DMS79 (cell line): ENCODE measurements at regions not wholly inside any gene's neighbourhood (a gene's known extent, or its start where the extent isn't known, plus 50 kb on each side); places are given as distances from the start of the nearest gene placed in this dataset.
A peak's percentile ranks its signal among the peaks of the same experiment; 100 is the strongest.
"Not testable (repeated sequence)": the region's sequence is repeated elsewhere in the genome, so short reads cannot be mapped to it uniquely, and the experiment has no call there.

Experiments used
- DNase-seq: peaks from one replicate; lab custom pipeline; 2025; lab: John Stamatoyannopoulos, UW

DNA sequence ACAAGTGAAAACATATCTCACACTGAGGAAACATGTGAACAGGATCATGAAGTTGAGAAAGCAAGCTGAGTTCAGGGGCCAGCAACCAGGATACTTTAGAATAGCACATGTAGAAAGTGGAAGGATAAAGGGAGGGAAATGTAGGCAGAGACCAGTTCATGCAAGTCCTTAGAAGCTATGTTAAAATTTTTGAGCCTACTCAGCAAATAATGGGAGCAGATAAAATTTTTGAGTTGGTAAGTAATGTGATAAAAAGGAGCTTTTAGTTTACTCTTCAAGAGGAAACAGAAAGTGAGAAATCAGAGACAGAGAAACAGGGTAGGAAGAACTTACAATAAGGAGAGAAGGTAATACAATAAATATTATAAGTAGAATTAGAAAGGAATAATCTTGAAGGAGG, 105.6 kb upstream of the ZBTB20 start:
- DNase-seq = no peak

GRCh38 chr3:115254492-115255196, 107.6 kb upstream of the ZBTB20 start:
- no peak for DNase-seq

DNA sequence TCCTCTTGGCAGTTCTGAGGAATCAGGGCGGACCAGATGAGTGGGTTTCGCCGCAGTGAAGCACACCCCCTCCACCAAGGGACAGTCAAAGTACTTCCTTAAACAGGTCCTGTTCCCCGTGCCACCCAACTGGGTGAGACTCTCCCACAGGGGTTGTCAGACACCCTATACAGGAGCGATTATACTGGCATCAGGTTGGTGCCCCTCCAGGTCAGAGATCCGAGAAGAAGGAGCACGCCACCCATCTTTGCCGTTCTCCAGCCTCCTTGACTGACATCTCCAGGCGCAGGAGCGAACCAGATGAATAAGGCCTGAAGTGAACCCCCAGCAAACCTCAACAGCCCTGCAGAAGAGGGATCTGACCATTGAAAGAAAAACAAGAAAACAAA, 108.1 kb upstream of the ZBTB20 start:
- no peak for DNase-seq

DNA sequence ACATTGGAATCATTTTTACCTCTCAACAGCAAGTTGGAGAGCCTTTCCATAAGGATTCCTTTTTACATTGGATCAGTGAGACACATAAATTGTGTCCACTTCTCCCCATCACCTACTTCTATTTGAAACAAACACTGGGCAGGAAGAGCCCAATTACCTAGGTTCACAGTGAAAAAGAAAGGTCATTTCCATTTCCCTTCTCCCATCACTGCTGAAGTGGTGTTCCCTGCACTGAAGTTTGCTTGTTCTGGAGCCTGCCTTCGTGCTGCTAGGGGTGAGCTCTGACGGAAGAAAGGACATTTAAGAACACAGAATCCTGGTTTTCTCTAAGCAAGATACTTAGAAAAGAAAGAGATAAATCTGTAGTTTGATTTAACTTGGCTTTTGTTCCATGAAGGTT, 123.8 kb upstream of the ZBTB20 start:
- DNase-seq = no peak

GRCh38 chr3:115272036-115272824, 125.1 kb upstream of the ZBTB20 start:
- peak; percentile 28 for DNase-seq

- no peak for DNase-seq
These were observed 128.8 kb upstream of the ZBTB20 start for GRCh38 chr3:115275896-115276295.

- DNase-seq = no peak
These were observed 132.9 kb upstream of the ZBTB20 start for GRCh38 chr3:115279939-115280338.

- no peak for DNase-seq
These were observed 133.4 kb upstream of the ZBTB20 start for GRCh38 chr3:115280506-115280905.

DNA sequence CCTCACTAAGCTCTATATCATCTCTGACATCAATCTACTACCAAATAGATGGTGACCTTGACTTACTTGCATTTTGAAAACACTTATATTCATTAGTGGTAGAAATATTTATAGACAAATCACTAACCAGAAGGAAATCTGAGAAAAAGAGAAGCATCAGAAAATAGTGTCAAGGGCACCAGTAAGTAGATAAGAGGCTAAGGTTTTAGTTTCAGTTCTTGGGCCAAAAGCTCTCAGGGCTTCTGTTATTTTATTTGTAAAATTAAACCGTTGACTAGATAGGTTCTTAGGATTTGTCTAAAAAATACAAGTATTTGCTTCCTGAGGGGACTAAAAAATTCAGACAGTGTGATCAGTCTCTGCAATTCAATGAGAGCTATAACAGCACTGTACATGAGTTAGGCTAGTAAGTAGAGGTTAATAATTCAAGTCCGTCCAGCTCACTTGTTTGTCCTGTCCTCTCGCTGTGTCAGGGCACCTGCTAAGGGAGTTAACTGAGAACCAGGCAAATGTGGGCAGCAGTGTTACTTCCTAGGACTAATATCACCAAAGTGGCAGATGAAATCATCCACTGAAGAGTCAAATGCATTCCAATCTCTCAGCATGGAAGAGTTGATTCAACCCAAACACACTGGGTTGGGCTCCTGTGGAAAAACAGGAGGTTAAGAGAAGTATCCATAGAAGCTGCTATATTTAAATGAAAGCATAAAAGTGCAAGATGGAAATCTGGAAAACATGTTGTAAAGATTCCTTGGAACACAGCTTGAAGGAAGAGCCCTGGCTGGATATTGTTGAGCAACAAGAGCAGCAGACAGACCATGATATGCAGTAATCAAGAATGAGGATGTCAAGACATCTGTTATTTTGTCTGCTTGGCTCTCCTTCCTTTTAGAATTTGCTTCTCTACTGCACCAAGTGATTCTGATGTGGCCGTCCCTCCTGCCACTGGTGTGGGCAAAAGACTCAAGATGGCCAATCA, 134.9 kb upstream of the ZBTB20 start:
- no peak for DNase-seq

GRCh38 chr3:115284980-115285379, 137.9 kb upstream of the ZBTB20 start:
- peak; percentile 89 for DNase-seq

- DNase-seq = no peak
These were observed 139.6 kb upstream of the ZBTB20 start for GRCh38 chr3:115286529-115287197.

DNA sequence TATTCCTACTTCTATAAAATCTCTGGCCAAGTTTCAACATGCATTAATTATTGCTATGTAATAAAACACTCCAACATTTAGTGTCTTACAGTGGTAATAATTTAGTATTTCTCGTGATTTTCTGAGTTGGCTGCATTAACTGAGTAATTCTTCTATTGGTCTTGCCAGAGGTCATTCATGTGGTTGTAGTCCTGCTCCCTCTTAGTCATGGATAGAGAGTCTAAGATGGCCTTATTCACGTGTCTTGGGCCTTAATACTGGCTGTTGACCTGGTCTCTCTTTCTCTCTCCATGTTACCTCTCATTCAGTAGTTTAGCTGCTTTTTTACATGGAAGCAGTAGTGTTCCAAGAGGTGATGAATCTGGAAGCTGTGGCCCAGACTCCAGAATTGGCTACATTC, 140.1 kb upstream of the ZBTB20 start:
- no peak for DNase-seq

DNA sequence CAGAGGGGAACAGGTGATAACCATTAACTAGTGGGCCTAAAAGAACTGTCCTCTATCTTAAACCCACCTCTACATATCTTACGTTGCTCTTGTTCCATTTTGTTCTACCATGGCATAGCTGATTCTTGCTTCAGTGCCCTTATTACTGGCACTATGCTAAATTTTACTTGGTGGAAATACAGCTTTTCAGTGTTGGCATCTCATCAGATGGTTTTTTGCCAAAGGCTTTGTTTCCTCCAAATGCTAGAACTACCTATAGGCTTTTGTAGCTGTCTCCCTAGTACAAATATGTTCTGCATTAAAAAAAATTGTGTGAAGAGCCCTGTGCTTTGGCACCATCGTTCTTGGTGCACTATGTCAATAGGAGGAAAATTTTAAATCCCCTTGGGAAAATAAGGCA, 145.0 kb upstream of the ZBTB20 start:
- no peak for DNase-seq

DNA sequence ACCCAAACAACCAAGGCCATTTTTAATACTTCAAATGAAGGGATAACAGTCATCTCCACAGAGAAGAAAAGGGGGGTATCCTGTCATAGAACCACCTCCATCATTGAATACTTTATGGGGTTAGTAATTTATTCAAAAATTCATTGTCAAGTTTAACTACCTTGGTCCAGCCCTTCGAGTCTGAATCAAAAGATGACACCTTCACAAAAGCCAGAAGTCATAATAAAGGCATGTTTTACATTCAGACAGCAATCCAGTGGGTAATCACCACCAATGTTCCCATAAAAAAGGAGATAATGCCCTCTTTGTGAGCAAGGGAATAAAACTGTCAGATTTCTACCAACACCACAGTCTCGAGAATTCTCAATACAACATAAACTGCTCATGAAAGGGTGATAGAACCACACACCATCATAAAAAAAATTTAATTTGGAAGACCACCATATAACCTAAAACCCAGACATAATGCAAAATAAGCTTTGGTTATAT, 145.6 kb upstream of the ZBTB20 start:
- DNase-seq = no peak

GRCh38 chr3:115293321-115293720, 146.2 kb upstream of the ZBTB20 start:
- no peak for DNase-seq

DNA sequence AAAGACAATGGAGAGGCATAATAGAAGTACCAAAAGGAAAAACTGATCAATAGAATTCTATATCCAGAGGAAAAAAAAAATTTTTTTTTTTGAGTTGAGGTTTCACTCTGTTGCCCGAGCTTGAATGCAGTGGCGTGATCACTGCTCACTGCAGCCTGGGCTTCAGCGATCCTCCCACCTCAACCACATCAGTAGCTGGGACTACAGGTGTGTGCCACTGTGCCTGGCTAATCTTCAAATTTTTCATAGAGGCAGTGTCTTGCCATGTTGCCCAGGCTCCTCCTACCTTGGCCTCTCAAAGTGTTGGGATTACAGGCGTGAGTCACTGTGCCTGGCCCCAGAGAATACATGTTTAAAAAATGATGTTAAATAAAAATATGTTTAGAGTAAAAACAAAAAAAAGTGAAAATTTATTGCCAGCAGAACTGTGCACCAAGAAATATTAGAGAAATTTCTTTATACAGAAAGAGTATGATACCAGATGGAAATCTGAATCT, 154.3 kb upstream of the ZBTB20 start:
- DNase-seq = no peak

- DNase-seq = not testable (repeated sequence)
These were observed 170.9 kb upstream of the ZBTB20 start for GRCh38 chr3:115317953-115318352.

GRCh38 chr3:115321400-115321805, 174.3 kb upstream of the ZBTB20 start:
- DNase-seq = no peak

DNA sequence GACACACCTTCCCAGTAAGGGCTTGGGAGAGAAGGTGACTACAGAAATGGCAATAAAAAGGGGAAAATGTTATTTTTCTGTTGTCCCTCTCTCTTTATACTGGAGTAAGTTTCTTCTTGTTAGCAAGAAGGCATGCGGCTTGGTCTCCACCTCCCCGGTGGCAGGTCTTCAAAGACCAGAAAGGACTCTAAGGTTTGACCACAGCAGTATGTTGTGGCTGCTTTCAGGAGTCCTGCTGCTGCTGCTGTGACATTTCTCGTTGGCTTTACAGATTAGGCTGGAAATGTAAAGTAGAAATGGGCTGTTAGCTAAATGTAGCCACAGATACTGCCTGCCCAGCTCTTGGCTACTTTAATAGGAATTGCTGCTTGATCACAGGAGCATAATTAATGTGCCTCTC, 175.8 kb upstream of the ZBTB20 start:
- no peak for DNase-seq

DNA sequence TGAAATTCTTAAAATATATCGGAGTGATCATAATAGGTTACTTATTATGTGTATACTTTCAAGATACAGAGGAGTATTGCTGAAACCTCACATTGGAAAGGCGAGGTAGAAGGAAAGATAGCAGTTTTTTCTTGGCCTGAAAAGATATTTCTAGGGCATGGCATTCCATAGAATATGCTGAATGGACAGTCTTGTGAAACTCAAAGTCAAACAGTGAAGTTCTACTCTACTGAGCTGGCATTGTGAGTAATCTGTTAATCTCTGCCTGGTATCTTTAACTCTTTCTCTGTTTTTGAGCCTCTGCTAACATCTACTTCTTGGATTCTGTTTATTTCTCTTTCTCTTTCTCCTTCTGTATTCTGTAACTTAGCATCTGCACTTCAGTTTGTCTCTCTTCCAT, 176.3 kb upstream of the ZBTB20 start:
- DNase-seq = no peak

- no peak for DNase-seq
These were observed 177.0 kb upstream of the ZBTB20 start for GRCh38 chr3:115324056-115324455.

- no peak for DNase-seq
These were observed 178.5 kb upstream of the ZBTB20 start for GRCh38 chr3:115325539-115325938.
